ENCODE measurements at regions not wholly inside any gene's neighbourhood (a gene's known extent, or its start where the extent isn't known, plus 50 kb on each side); places are given as distances from the start of the nearest gene placed in this dataset.

- H3K9ac ChIP-seq (ENCODE audit: low read depth, low read length) = no peak overlapping the region
- ChIA-PET POLR2A (ENCODE audit: unreplicated experiment) (no interaction called here), CTCF (interaction anchor here (1.0 kb wide), 1 partner anchor 11 kb away, joined by 3 read pairs; no protein-coding TSS in a partner anchor)
- no peak overlapping the region for H2BK20ac ChIP-seq (ENCODE audit: low read depth, low read length)
- no peak overlapping the region for H2BK120ac ChIP-seq (ENCODE audit: low read depth, low read length)
- no peak overlapping the region for H2AFZ ChIP-seq (replicated peaks; ENCODE audit: low read length, poor library complexity)
- ATAC-seq (ENCODE audit: low read depth) (no peak), DNase-seq (no peak)
- no peak overlapping the region for H4K8ac ChIP-seq (ENCODE audit: low read depth in 2 of 2, low read length in 2 of 2)
- dilution Hi-C loops (cut with HindIII; ENCODE audit: low sequenced_read_pairs, unreplicated experiment) = no loop called here
- no peaks in the 10 kb centered on the region for H3K9me3 ChIP-seq (ENCODE audit: control insufficient read depth, insufficient read depth, low read length)
- intact Hi-C loops (cut with micrococcal nuclease) = no loop called here
- H3K4me3 ChIP-seq (ENCODE audit: insufficient read depth, low read depth, low read length) = no peak overlapping the region
- H3K4me1 ChIP-seq (ENCODE audit: control insufficient read depth, insufficient read depth, low read length) = no peaks in the 10 kb centered on the region
- BruUV-seq (replicated peaks) = no TSS peak
- H2BK15ac ChIP-seq (ENCODE audit: low read depth, low read length) = no peak overlapping the region
- H3K56ac ChIP-seq (ENCODE audit: extremely low read depth, insufficient read depth, low read length) = no peak overlapping the region
- H3K23ac ChIP-seq (ENCODE audit: low read depth, low read length) = no peak overlapping the region
- no peak overlapping the region for H2AK5ac ChIP-seq (ENCODE audit: low read depth, low read length)
- H4K5ac ChIP-seq (ENCODE audit: low read depth, low read length) = no peak overlapping the region
- no peak overlapping the region for H2BK5ac ChIP-seq (ENCODE audit: low read depth, low read length, poor library complexity, severe bottlenecking)
- no peak overlapping the region for H2AK9ac ChIP-seq (replicated peaks; ENCODE audit: low read depth, low read length, poor library complexity)
- in situ Hi-C loops (cut with MboI; ENCODE audit: low sequenced_read_pairs) = no loop called here
- no peak overlapping the region for H3K4ac ChIP-seq (ENCODE audit: low read depth, low read length)
- H3K27me3 ChIP-seq (ENCODE audit: control insufficient read depth, insufficient read depth, low read length) = peaks cover 3% of the 10 kb centered on the region
- H3K14ac ChIP-seq (replicated peaks; ENCODE audit: low read depth, low read length) = no peak overlapping the region
- no peak overlapping the region for H4K91ac ChIP-seq (ENCODE audit: insufficient read depth, low read depth, low read length)
- TF ChIP-seq CHD1 (IDR thresholded peaks at IDR 0.05; ENCODE audit: low read depth, low read length) (no peak), POLR2A (IDR thresholded peaks at IDR 0.05; ENCODE audit: low read depth, low read length) (no peak), FOS (IDR thresholded peaks at IDR 0.05; ENCODE audit: low read depth, low read length) (no peak), CTCF (conservative IDR thresholded peaks at IDR 0.05; ENCODE audit: low read depth, low read length) (no peak), SMC3 (IDR thresholded peaks at IDR 0.05; ENCODE audit: low read depth, low read length) (no peak)
- no peak overlapping the region for H3K18ac ChIP-seq (ENCODE audit: low read depth, low read length)
- no peaks in the 10 kb centered on the region for H3K36me3 ChIP-seq (ENCODE audit: control insufficient read depth, insufficient read depth, low read length)
- H3K27ac ChIP-seq (ENCODE audit: insufficient read depth, low read length) = no peak overlapping the region
- H3K4me2 ChIP-seq (ENCODE audit: low read depth, low read length) = no peak overlapping the region
- H3K79me1 ChIP-seq (ENCODE audit: low read depth in 1 of 2, low read length in 2 of 2) = no peaks in the 10 kb centered on the region
- WGBS, 2 experiments (ENCODE audit: extremely low coverage in 2 of 2, insufficient read length in 1 of 2) = no CpG with 5 or more reads among the region's 1 CpG
- no peaks in the 10 kb centered on the region for H4K20me1 ChIP-seq (ENCODE audit: insufficient read depth, low read length)
- no peaks in the 10 kb centered on the region for H3K9me1 ChIP-seq (ENCODE audit: insufficient read depth, low read length)
Measured at GRCh38 chr10:76729841-76730487, 907.6 kb downstream of the KCNMA1 start.
